ENCODE measurements at regions not wholly inside any gene's neighbourhood (a gene's known extent, or its start where the extent isn't known, plus 50 kb on each side); places are given as distances from the start of the nearest gene placed in this dataset.

GRCh38 chr7:57348646-57349269, 101.2 kb upstream of the ZNF716 start:
- Histone ChIP-seq H3K79me2 (ENCODE audit: insufficient read depth, low read depth) (no peaks in the 10 kb centered on the region), H3K4me2 (no peak overlapping the region), H3K9ac (no peak overlapping the region), H3K36me3 (ENCODE audit: insufficient read depth) (no peaks in the 10 kb centered on the region), H3K4me1 (ENCODE audit: low read depth, poor library complexity, severe bottlenecking) (no peaks in the 10 kb centered on the region), H3K27me3 (ENCODE audit: insufficient read depth, low read depth) (no peaks in the 10 kb centered on the region), H3K27ac (no peak overlapping the region), H2AFZ (ENCODE audit: low read depth) (no peak overlapping the region), H4K20me1 (ENCODE audit: insufficient read depth) (no peaks in the 10 kb centered on the region), H3K4me3 (IDR thresholded peaks at IDR 0.05; ENCODE audit: insufficient read depth, low read depth, low read length) (no peak overlapping the region)
- TF ChIP-seq, protein P1, sequence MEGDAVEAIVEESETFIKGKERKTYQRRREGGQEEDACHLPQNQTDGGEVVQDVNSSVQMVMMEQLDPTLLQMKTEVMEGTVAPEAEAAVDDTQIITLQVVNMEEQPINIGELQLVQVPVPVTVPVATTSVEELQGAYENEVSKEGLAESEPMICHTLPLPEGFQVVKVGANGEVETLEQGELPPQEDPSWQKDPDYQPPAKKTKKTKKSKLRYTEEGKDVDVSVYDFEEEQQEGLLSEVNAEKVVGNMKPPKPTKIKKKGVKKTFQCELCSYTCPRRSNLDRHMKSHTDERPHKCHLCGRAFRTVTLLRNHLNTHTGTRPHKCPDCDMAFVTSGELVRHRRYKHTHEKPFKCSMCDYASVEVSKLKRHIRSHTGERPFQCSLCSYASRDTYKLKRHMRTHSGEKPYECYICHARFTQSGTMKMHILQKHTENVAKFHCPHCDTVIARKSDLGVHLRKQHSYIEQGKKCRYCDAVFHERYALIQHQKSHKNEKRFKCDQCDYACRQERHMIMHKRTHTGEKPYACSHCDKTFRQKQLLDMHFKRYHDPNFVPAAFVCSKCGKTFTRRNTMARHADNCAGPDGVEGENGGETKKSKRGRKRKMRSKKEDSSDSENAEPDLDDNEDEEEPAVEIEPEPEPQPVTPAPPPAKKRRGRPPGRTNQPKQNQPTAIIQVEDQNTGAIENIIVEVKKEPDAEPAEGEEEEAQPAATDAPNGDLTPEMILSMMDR (conservative IDR thresholded peaks at IDR 0.05; ENCODE audit: low read depth, low read length), result no peak

GRCh38 chr7:57354195-57354594, 95.8 kb upstream of the ZNF716 start:
- Histone ChIP-seq H3K9ac (no peak overlapping the region), H3K79me2 (ENCODE audit: insufficient read depth, low read depth) (no peaks in the 10 kb centered on the region), H3K27ac (no peak overlapping the region), H2AFZ (ENCODE audit: low read depth) (no peak overlapping the region), H4K20me1 (ENCODE audit: insufficient read depth) (no peaks in the 10 kb centered on the region), H3K4me3 (IDR thresholded peaks at IDR 0.05; ENCODE audit: insufficient read depth, low read depth, low read length) (no peak overlapping the region), H3K27me3 (ENCODE audit: insufficient read depth, low read depth) (no peaks in the 10 kb centered on the region), H3K36me3 (ENCODE audit: insufficient read depth) (no peaks in the 10 kb centered on the region), H3K4me1 (ENCODE audit: low read depth, poor library complexity, severe bottlenecking) (no peaks in the 10 kb centered on the region), H3K4me2 (no peak overlapping the region)
- TF ChIP-seq, protein P1 (conservative IDR thresholded peaks at IDR 0.05; ENCODE audit: low read depth, low read length), result no peak

GRCh38 chr7:57354679-57355338, 95.2 kb upstream of the ZNF716 start:
- H3K4me2 ChIP-seq, result no peak overlapping the region
- H3K27ac ChIP-seq, result no peak overlapping the region
- H3K9ac ChIP-seq, result no peak overlapping the region
- no peaks in the 10 kb centered on the region for H3K79me2 ChIP-seq (ENCODE audit: insufficient read depth, low read depth)
- TF ChIP-seq, protein P1 (conservative IDR thresholded peaks at IDR 0.05; ENCODE audit: low read depth, low read length), result no peak
- H2AFZ ChIP-seq (ENCODE audit: low read depth), result no peak overlapping the region
- H4K20me1 ChIP-seq (ENCODE audit: insufficient read depth), result no peaks in the 10 kb centered on the region
- H3K4me1 ChIP-seq (ENCODE audit: low read depth, poor library complexity, severe bottlenecking), result no peaks in the 10 kb centered on the region
- H3K36me3 ChIP-seq (ENCODE audit: insufficient read depth), result no peaks in the 10 kb centered on the region
- H3K4me3 ChIP-seq (IDR thresholded peaks at IDR 0.05; ENCODE audit: insufficient read depth, low read depth, low read length), result no peak overlapping the region
- H3K27me3 ChIP-seq (ENCODE audit: insufficient read depth, low read depth), result no peaks in the 10 kb centered on the region

- H3K79me2 ChIP-seq (ENCODE audit: insufficient read depth, low read depth), result no peaks in the 10 kb centered on the region
- no peaks in the 10 kb centered on the region for H4K20me1 ChIP-seq (ENCODE audit: insufficient read depth)
- no peak overlapping the region for H3K9ac ChIP-seq
- no peaks in the 10 kb centered on the region for H3K4me1 ChIP-seq (ENCODE audit: low read depth, poor library complexity, severe bottlenecking)
- no peaks in the 10 kb centered on the region for H3K36me3 ChIP-seq (ENCODE audit: insufficient read depth)
- H3K4me2 ChIP-seq, result no peak overlapping the region
- TF ChIP-seq, protein P1 (conservative IDR thresholded peaks at IDR 0.05; ENCODE audit: low read depth, low read length), result no peak
- no peaks in the 10 kb centered on the region for H3K27me3 ChIP-seq (ENCODE audit: insufficient read depth, low read depth)
- H3K4me3 ChIP-seq (IDR thresholded peaks at IDR 0.05; ENCODE audit: insufficient read depth, low read depth, low read length), result no peak overlapping the region
- H2AFZ ChIP-seq (ENCODE audit: low read depth), result no peak overlapping the region
- H3K27ac ChIP-seq, result no peak overlapping the region
These were observed 88.6 kb upstream of the ZNF716 start for GRCh38 chr7:57361406-57361805.
